HG02763 (cell line): ENCODE measurements at regions not wholly inside any gene's neighbourhood (a gene's known extent, or its start where the extent isn't known, plus 50 kb on each side); places are given as distances from the start of the nearest gene placed in this dataset.
"Not testable (repeated sequence)": the region's sequence is repeated elsewhere in the genome, so short reads cannot be mapped to it uniquely, and the experiment has no call there.

Experiments used
- ATAC-seq: cut with Tn5 transposase; IDR thresholded peaks from one replicate; pipeline ENCODE4 v1.9.1; 2021; ENCODE audit warnings: mild to moderate bottlenecking, moderate library complexity; ENCODE audit not compliant: unreplicated experiment

DNA sequence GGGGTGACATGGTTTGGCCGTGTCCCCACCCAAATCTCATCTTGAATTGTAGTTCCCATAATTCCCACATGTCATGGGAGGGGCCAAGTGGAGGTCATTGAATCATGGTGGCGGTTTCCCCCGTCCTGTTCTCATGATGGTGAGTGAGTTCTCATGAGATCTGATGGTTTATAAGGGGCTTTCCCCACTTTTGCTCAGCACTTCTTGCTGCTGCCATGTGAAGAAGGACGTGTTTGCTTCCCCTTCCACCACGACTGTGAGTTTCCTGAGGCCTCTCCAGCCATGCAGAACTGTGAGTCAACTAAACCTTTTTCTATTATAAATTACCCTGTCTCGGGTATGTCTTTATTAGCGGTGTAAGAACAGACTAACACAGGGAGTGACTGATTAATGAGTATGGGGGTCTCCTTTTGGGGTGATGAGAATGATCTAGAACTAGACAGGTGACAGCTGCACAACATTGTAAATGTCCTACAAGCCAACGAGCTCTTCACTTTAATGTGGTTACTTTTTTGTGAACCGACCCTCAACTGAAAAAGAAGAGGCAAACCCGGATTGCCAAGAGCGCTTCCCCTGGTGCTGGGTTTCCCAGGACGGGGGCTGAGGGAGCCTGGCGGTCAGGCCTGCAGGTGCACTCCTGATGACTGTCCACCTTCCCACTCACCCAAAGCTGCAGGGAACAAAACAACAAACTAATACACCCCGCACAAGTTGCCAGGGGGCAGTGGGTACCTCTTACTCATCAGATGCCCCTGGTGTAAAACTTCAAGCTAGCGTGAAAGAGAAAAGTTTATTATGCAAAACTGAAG, 90.1 kb downstream of the NCOR2 start:
- no peak for ATAC-seq

GRCh38 chr12:124476011-124476400, 91.4 kb downstream of the NCOR2 start:
- no peak for ATAC-seq

GRCh38 chr12:124475295-124476010, 92.0 kb downstream of the NCOR2 start:
- no peak for ATAC-seq

- ATAC-seq = no peak
These were observed 92.7 kb downstream of the NCOR2 start for GRCh38 chr12:124474709-124475108.

DNA sequence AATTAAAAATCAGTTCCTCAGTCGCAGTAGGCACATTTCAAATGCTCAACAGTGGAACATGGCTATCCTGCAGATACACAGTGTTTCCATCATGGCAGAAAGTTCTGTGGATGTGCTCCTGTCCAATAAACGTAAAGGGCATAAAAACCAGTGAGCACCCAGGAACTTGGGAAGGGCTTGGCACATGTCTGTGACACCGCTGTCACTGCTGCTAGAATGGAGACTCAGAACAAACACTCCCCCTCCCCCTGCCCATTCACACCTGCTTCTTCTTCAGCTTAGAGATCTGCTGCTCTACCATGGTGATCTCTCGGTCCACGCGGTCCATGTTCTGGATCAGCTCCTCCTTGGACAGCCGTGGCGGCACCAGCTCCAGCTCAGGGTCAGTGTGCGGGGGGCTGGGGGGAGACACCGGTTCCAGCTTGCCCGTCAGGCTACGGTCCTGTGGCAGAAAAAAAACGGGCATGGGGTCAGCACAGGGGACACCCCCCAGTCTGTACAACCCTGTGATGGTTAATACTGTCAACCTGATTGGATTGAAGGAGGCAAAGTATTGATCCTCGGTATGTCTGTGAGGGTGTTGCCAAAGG, 94.6 kb downstream of the NCOR2 start:
- no peak for ATAC-seq

DNA sequence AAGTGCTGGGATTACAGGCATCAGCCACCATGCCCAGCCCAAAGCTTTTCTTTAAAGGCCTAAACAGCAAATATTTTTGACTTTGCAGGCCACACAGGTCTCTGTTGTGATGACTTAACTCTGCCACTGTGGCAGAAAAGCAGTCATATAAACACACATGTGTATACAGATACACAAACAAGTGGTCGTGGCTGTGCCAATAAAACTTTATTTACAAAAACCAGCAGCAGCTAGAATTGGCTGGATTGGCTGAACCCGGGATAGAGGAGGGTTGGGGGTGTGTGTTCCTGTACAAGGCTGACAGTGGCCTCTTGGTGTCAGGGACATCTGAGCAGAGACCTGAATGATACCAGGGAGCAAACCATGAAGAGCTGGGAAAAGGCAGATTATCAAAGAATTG, 95.6 kb downstream of the NCOR2 start:
- no peak for ATAC-seq

GRCh38 chr12:124470806-124471205, 96.6 kb downstream of the NCOR2 start:
- ATAC-seq = no peak

DNA sequence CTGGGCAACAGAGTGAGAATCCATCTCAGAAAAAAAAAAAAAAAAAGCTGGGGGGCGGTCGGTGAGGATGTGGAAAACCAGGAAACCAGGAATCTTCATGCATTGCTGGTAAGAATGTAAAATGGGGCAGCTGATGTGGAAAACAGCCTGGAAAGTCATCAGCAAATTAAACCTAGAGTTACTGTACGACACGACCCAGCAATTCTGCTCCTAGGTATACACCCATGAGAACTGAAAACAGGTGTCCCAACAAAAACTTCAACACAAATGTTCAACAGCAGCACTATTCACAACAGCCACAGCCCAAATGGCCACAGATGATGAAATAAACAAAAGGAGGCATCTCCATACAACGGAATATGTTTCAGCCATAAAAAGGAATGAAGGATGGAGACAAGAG, 97.3 kb downstream of the NCOR2 start:
- no peak for ATAC-seq

GRCh38 chr12:124469193-124469888, 98.1 kb downstream of the NCOR2 start:
- no peak for ATAC-seq

GRCh38 chr12:124467549-124467948, 99.9 kb downstream of the NCOR2 start:
- not testable (repeated sequence) for ATAC-seq

DNA sequence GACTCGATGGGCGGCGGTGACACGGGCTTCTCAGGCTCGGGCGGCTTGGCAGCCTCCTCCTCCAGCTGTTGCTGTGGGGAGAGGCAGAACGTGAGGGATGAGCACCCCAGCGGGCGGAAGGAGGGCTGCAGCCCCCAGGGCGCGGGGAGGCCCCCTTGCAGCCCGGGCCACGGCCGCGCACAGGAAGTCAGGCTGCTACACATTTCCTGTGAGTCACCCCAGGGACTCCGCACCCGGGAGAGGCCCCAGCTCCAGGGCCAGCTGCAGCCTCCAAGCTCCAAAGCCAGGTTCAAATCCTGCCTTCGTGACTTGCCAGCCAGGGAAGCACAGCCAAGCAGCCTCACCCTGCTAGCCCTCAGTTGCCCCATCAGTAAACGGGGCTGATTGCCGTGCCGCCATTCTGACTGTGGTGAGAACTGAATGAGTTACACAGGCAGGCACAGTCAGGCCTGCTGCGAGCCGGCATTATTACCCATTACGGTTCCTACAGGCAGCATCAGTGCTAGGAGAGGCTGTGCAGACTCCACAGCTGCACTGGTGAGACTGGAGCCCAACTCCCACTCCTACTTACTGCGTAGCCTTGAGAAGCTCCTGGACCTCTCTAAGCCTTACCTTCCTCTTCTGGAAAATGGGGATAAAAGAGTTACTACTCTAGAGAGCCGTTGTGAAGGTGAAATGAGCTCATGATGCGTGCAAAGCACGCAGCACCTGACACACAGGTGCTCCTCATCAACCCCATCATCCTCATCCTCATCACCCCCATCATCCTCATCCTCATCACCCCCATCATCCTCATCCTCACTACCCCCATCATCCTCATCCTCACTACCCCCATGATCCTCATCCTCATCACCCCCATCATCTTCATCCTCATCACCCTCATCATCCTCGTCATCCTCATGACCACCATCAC, 100.9 kb downstream of the NCOR2 start:
- ATAC-seq = peak; percentile 95

DNA sequence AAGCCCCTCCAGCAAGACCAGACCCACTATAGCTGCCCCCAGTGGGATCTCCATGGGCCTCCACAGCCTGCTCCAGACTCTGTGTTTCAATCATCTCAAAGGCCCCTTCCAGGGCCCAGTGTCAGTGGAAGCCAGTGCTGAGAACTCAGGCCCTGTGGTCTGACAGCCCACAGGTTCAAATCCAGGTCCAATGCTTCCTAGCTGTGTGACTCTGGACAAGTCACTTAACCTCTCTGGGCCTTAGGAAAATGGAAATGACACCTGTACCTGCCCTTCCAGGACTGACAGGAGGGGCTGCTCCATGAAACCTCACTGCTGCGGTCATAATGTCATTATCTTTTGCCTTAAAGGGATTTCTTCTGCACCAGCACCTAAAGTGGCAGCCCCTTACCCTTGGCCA, 101.9 kb downstream of the NCOR2 start:
- ATAC-seq = no peak

DNA sequence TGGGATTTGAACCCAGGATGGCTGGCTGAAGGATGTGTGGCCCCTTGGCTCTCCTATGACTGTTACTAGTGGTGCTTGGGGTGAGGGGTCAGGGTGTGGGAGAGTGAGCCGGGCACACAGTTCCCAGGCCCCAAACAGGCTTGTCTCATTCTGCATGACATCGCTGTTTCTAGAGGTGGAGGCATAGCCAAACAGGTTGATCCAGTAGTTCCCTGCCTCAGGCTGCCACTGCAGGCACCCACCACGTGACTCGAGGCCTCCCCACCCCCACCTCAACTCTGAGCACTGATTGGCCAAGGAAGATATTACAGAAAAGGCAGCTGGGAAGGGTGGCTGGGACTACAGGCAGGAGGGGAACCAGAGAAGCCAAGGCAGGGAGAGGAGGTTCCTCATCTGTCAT, 102.6 kb downstream of the NCOR2 start:
- ATAC-seq = no peak

DNA sequence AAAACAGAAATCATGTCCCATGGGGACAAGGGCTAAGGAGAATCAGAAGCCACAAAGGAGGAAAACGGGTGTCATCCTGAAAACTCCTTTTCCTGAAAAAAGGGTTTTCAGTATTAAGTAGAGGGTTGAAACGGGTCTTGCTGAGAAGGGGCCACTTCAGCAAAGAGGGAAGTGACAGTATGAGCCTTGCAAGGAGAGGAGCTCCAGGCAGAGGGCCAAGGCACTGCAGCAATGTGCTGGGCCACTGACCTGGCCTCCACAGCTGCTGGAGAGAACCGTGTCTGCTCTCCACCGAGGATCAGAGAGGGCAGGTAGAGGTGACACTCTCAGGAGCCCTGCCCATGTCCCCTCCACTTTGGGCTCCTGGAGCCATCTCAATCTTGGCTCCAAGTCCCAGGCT, 103.3 kb downstream of the NCOR2 start:
- ATAC-seq = no peak

DNA sequence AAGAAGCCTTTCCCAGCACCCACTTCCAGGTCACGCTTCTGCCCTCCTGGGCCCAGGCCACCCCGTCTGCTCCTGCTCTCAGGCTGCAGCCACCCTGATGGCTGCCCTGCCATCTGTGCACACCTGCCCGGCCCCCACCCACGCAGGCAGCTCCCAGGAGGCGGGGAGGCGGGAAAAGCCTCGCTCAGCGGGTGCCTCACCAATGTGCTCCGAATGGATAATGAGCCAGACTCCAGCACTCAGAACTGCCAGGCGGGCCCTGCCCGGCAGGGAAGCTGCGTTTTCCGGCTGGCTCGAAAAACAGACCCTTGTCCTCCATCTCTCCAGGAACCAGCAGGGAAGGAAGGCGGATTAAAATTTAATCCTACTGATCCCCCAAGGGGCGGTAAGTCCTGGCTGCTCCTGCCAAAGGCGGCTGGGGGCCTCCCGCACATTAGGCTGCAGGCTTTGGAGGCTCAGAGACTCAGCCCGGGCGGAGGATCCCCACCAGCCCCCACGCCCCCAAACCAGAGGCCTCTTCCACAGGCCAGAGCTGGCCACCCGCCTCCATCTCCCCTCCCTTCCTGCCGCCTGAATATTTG, 104.0 kb downstream of the NCOR2 start:
- ATAC-seq = no peak

DNA sequence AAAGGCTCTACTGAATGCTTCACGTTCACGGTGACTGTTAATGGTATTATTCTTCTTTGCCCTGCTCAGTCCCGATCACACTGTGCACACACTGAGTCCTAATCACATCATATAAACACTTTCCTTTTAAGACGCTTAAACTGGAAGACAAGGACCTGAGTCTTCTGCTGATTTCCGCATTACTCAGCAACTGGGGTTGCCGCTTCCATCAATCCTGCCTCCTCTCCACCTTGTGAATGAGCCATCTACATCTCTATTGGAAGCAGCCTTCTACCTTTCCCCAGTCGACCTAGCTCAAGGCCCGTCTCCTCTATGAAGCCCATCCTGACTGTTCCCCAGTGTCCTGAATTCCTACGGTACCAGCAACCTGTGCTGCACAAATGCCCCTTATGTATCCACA, 104.7 kb downstream of the NCOR2 start:
- no peak for ATAC-seq

DNA sequence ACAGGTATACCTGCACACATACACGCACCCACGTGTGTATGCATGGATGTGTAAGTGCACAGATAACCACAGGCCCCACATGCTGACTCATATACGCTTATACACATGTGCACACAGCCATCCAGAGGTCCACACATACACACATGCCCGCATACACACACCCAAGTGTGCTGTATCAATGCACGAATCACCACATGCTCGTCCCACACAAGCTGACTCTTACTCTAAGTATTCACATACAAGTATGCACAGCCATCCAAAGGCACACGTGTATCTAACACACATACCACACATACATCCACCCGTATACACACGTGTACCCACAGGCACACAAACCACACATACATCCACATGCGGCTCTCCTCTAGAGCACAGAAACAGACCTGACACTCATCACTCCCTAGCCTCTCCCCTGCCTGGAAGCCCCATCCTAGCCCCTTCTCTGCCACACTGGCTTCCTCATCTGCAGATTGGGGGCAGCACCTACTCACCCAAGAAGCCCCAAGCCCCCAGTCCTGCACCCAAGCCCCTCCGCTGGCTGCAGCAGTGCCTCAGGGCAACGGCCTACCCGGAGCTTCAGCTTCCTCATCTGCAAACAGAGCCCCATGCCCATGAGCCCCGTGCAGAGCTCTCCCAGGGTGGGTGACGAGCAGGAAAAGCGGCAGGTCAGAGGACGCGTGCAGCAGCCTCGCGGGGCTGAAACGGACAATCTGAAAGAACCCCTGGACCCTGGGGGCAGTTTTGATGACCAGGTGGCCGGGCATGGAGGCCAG, 105.4 kb downstream of the NCOR2 start:
- no peak for ATAC-seq

DNA sequence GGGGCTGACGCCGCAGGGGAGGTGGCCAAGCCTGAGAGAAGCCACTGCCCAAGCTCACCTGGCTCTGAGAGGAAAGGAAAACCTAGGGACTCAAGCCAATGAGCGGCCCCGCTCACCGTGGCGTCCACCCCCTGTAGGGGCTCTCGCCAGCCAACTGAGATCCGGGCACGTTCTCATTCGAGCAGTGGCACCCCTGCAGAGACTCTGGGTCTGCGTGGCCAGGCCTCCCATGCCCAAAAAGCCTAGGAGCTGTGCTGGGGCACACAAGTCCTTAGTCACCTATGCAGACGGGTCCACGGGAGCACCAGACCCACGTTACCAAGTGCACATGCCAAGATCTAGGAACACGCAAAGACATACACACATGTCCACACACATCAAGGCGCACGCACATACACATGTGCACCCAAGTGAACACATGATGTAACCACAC, 106.2 kb downstream of the NCOR2 start:
- no peak for ATAC-seq

DNA sequence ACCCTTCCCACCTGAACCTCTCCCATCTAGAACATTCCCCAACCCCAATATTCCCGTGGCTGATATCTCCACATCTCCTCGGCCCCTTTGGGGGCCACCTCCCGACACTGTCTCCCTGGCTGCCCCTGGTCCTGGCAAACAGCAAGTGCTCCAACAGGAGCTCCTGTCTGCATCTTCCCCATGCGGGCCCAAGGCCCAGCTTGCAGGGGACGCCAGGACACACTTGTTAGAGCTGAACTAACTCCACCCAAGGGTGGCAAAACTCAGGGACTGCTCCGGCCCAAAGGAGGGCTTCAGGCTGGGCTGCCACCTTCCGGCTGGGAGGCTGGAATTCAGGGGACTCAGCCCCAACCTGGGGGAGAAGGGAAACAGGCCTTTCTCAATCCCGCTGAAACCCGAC, 106.6 kb downstream of the NCOR2 start:
- no peak for ATAC-seq
